ENCODE measurements at regions not wholly inside any gene's neighbourhood (a gene's known extent, or its start where the extent isn't known, plus 50 kb on each side); places are given as distances from the start of the nearest gene placed in this dataset.
A peak's percentile ranks its signal among the peaks of the same experiment; 100 is the strongest.

DNA sequence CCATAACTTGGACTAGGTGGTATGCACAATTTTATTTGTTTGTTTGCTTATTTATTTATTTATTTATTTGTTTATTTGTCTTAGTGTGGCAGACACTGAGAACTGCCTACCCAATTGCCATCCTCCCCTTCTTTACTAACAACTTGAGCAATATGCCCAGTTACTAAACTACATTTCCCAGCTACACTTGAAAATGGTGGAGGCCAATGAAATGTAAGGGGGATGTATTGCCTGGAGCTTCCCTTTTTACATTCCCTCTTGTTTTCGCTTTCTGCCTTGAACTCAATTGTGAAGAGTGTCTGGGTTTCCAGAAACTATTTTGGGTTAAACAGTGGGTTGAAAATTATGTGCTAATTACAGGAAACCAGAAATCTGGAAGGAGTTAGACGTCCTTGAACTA is 152.7 kb upstream of the FKBP1C start:
- Histone ChIP-seq H3K4me1 (ENCODE audit: insufficient read depth, low read length) (no peaks in the 10 kb centered on the region), H3K9ac (ENCODE audit: low read depth, low read length) (no peak overlapping the region), H3K27ac (ENCODE audit: low read length) (no peak overlapping the region), H3K79me2 (ENCODE audit: insufficient read depth, low read length) (no peaks in the 10 kb centered on the region), H3K4me2 (ENCODE audit: insufficient read depth, low read length) (no peak overlapping the region), H4K20me1 (ENCODE audit: insufficient read depth, low read length) (no peaks in the 10 kb centered on the region), H3K27me3 (ENCODE audit: insufficient read depth, low read length, poor library complexity) (no peaks in the 10 kb centered on the region), H3K36me3 (ENCODE audit: insufficient read depth, low read length) (no peaks in the 10 kb centered on the region), H3K9me3 (ENCODE audit: insufficient read depth, low read length, severe bottlenecking) (no peaks in the 10 kb centered on the region), H3K4me3 (ENCODE audit: low read depth in 1 of 2, low read length in 2 of 2) (no peak overlapping the region), H2AFZ (ENCODE audit: low read depth, low read length) (no peak overlapping the region)
- TF ChIP-seq EZH2 (IDR thresholded peaks at IDR 0.05; ENCODE audit: borderline replicate concordance, low read depth, low read length, severe bottlenecking): no peak
- ATAC-seq (ENCODE audit: insufficient read depth, low read depth) (no peak), DNase-seq (no peak)

- H2AFZ ChIP-seq (ENCODE audit: low read depth, low read length): no peak overlapping the region
- H3K27me3 ChIP-seq (ENCODE audit: insufficient read depth, low read length, poor library complexity): no peaks in the 10 kb centered on the region
- H3K4me1 ChIP-seq (ENCODE audit: insufficient read depth, low read length): no peaks in the 10 kb centered on the region
- no peak overlapping the region for H3K9ac ChIP-seq (ENCODE audit: low read depth, low read length)
- DNase-seq (no peak), ATAC-seq (ENCODE audit: insufficient read depth, low read depth) (no peak)
- H3K36me3 ChIP-seq (ENCODE audit: insufficient read depth, low read length): no peaks in the 10 kb centered on the region
- no peaks in the 10 kb centered on the region for H3K79me2 ChIP-seq (ENCODE audit: insufficient read depth, low read length)
- no peak overlapping the region for H3K4me3 ChIP-seq (ENCODE audit: low read depth in 1 of 2, low read length in 2 of 2)
- no peak overlapping the region for H3K4me2 ChIP-seq (ENCODE audit: insufficient read depth, low read length)
- H4K20me1 ChIP-seq (ENCODE audit: insufficient read depth, low read length): no peaks in the 10 kb centered on the region
- no peaks in the 10 kb centered on the region for H3K9me3 ChIP-seq (ENCODE audit: insufficient read depth, low read length, severe bottlenecking)
- H3K27ac ChIP-seq (ENCODE audit: low read length): no peak overlapping the region
- TF ChIP-seq EZH2 (IDR thresholded peaks at IDR 0.05; ENCODE audit: borderline replicate concordance, low read depth, low read length, severe bottlenecking): no peak
- TF ChIP-seq, protein P1, sequence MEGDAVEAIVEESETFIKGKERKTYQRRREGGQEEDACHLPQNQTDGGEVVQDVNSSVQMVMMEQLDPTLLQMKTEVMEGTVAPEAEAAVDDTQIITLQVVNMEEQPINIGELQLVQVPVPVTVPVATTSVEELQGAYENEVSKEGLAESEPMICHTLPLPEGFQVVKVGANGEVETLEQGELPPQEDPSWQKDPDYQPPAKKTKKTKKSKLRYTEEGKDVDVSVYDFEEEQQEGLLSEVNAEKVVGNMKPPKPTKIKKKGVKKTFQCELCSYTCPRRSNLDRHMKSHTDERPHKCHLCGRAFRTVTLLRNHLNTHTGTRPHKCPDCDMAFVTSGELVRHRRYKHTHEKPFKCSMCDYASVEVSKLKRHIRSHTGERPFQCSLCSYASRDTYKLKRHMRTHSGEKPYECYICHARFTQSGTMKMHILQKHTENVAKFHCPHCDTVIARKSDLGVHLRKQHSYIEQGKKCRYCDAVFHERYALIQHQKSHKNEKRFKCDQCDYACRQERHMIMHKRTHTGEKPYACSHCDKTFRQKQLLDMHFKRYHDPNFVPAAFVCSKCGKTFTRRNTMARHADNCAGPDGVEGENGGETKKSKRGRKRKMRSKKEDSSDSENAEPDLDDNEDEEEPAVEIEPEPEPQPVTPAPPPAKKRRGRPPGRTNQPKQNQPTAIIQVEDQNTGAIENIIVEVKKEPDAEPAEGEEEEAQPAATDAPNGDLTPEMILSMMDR (IDR thresholded peaks at IDR 0.05; ENCODE audit: borderline replicate concordance, extremely low read depth, low read length, poor library complexity, severe bottlenecking): no peak
Observed at GRCh38 chr6:63063631-63064271, 147.5 kb upstream of the FKBP1C start.

DNA sequence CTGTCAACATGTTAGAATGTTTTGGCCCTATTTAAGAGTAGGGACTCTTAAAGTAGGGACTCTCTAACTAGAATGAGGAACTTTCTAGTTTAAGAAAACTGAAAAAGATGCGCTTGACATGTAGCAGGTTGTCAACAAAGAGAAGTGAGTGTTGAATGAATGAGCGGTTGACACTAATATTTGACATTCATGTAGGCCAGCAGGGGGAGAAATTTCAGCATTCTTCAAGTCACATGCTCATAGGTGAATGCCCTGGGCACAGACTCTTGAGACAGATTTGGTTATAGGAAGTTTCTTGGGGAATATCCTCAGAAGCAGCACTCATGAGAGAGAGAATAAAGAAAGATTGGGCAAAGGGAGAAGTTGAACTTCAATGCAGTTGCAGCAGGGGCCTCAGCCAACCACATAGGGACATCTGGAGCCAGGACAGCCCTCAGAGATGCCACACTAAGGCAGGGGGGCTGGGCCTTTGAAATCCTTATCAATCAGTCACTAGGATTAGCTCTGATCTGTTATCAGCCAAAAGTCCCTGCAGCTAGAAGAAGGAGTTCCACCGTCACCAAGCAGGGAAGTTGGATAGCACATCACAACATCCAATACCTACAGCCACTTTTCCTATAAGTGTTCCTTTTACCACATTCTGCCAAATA is 145.1 kb upstream of the FKBP1C start:
- no peak overlapping the region for H3K4me3 ChIP-seq (ENCODE audit: low read depth in 1 of 2, low read length in 2 of 2)
- no peaks in the 10 kb centered on the region for H3K4me1 ChIP-seq (ENCODE audit: insufficient read depth, low read length)
- H4K20me1 ChIP-seq (ENCODE audit: insufficient read depth, low read length): no peaks in the 10 kb centered on the region
- no peaks in the 10 kb centered on the region for H3K79me2 ChIP-seq (ENCODE audit: insufficient read depth, low read length)
- no peak overlapping the region for H3K27ac ChIP-seq (ENCODE audit: low read length)
- no peaks in the 10 kb centered on the region for H3K36me3 ChIP-seq (ENCODE audit: insufficient read depth, low read length)
- H2AFZ ChIP-seq (ENCODE audit: low read depth, low read length): no peak overlapping the region
- no peak overlapping the region for H3K4me2 ChIP-seq (ENCODE audit: insufficient read depth, low read length)
- H3K27me3 ChIP-seq (ENCODE audit: insufficient read depth, low read length, poor library complexity): no peaks in the 10 kb centered on the region
- H3K9me3 ChIP-seq (ENCODE audit: insufficient read depth, low read length, severe bottlenecking): no peaks in the 10 kb centered on the region
- no peak for ATAC-seq (ENCODE audit: insufficient read depth, low read depth)
- TF ChIP-seq, protein P1 (IDR thresholded peaks at IDR 0.05; ENCODE audit: borderline replicate concordance, extremely low read depth, low read length, poor library complexity, severe bottlenecking): peak; percentile 25
- TF ChIP-seq EZH2 (IDR thresholded peaks at IDR 0.05; ENCODE audit: borderline replicate concordance, low read depth, low read length, severe bottlenecking): no peak
- no peak overlapping the region for H3K9ac ChIP-seq (ENCODE audit: low read depth, low read length)
- DNase-seq: no peak

- H3K9ac ChIP-seq (ENCODE audit: low read depth, low read length): no peak overlapping the region
- no peaks in the 10 kb centered on the region for H3K79me2 ChIP-seq (ENCODE audit: insufficient read depth, low read length)
- no peak for ATAC-seq (ENCODE audit: insufficient read depth, low read depth)
- no peaks in the 10 kb centered on the region for H3K27me3 ChIP-seq (ENCODE audit: insufficient read depth, low read length, poor library complexity)
- DNase-seq: no peak
- no peaks in the 10 kb centered on the region for H3K4me1 ChIP-seq (ENCODE audit: insufficient read depth, low read length)
- no peak overlapping the region for H3K4me3 ChIP-seq (ENCODE audit: low read depth in 1 of 2, low read length in 2 of 2)
- no peak overlapping the region for H3K4me2 ChIP-seq (ENCODE audit: insufficient read depth, low read length)
- TF ChIP-seq, protein P1 (IDR thresholded peaks at IDR 0.05; ENCODE audit: borderline replicate concordance, extremely low read depth, low read length, poor library complexity, severe bottlenecking): no peak
- no peak for TF ChIP-seq EZH2 (IDR thresholded peaks at IDR 0.05; ENCODE audit: borderline replicate concordance, low read depth, low read length, severe bottlenecking)
- no peak overlapping the region for H3K27ac ChIP-seq (ENCODE audit: low read length)
- H3K36me3 ChIP-seq (ENCODE audit: insufficient read depth, low read length): no peaks in the 10 kb centered on the region
- H2AFZ ChIP-seq (ENCODE audit: low read depth, low read length): no peak overlapping the region
- H4K20me1 ChIP-seq (ENCODE audit: insufficient read depth, low read length): no peaks in the 10 kb centered on the region
- H3K9me3 ChIP-seq (ENCODE audit: insufficient read depth, low read length, severe bottlenecking): no peaks in the 10 kb centered on the region
Observed at GRCh38 chr6:63094947-63095346, 116.3 kb upstream of the FKBP1C start.
